HG03520 (cell line): ENCODE measurements at regions not wholly inside any gene's neighbourhood (a gene's known extent, or its start where the extent isn't known, plus 50 kb on each side); places are given as distances from the start of the nearest gene placed in this dataset.

Experiments used
- ATAC-seq: cut with Tn5 transposase; IDR thresholded peaks from one replicate; pipeline ENCODE4 v1.9.1; 2021; ENCODE audit warnings: mild to moderate bottlenecking, moderate library complexity; ENCODE audit not compliant: unreplicated experiment

GRCh38 chr2:2640371-2640770 is 309.3 kb upstream of the MYT1L start:
- ATAC-seq = no peak

GRCh38 chr2:2639251-2640139 is 308.4 kb upstream of the MYT1L start:
- ATAC-seq = no peak

GRCh38 chr2:2638547-2639220 is 307.6 kb upstream of the MYT1L start:
- no peak for ATAC-seq

- ATAC-seq = no peak
Observed at GRCh38 chr2:2636813-2637212, 305.7 kb upstream of the MYT1L start.

- ATAC-seq = no peak
Observed at GRCh38 chr2:2635025-2635528, 304.0 kb upstream of the MYT1L start.

GRCh38 chr2:2633017-2633416 is 301.9 kb upstream of the MYT1L start:
- ATAC-seq = no peak

- ATAC-seq = no peak
Observed at GRCh38 chr2:2623939-2624338, 292.9 kb upstream of the MYT1L start.

GRCh38 chr2:2621855-2622254 is 290.8 kb upstream of the MYT1L start:
- ATAC-seq = peak; percentile 95

GRCh38 chr2:2620604-2621003 is 289.5 kb upstream of the MYT1L start:
- no peak for ATAC-seq

GRCh38 chr2:2619995-2620394 is 288.9 kb upstream of the MYT1L start:
- ATAC-seq = no peak

- ATAC-seq = no peak
Observed at GRCh38 chr2:2614452-2614851, 283.4 kb upstream of the MYT1L start.

GRCh38 chr2:2613279-2614199 is 282.5 kb upstream of the MYT1L start:
- ATAC-seq = peak; percentile 100

GRCh38 chr2:2610751-2611150 is 279.7 kb upstream of the MYT1L start:
- no peak for ATAC-seq

- ATAC-seq = no peak
Observed at GRCh38 chr2:2600366-2600765, 269.3 kb upstream of the MYT1L start.

GRCh38 chr2:2599441-2599840 is 268.4 kb upstream of the MYT1L start:
- no peak for ATAC-seq

- ATAC-seq = no peak
Observed at GRCh38 chr2:2597712-2598111, 266.6 kb upstream of the MYT1L start.

- no peak for ATAC-seq
Observed at GRCh38 chr2:2591542-2591940, 260.5 kb upstream of the MYT1L start.

GRCh38 chr2:2590841-2591541 is 259.9 kb upstream of the MYT1L start:
- no peak for ATAC-seq

GRCh38 chr2:2590141-2590540 is 259.1 kb upstream of the MYT1L start:
- ATAC-seq = no peak

GRCh38 chr2:2588777-2589176 is 257.7 kb upstream of the MYT1L start:
- no peak for ATAC-seq
